ENCODE measurements at regions not wholly inside any gene's neighbourhood (a gene's known extent, or its start where the extent isn't known, plus 50 kb on each side); places are given as distances from the start of the nearest gene placed in this dataset.

GRCh38 chr15:98363416-98363815 lies 284.9 kb upstream of the IGF1R start:
- TF ChIP-seq CTCF (conservative IDR thresholded peaks at IDR 0.05; ENCODE audit: low read depth, low read length) (no peak), EZH2 (IDR thresholded peaks at IDR 0.05; ENCODE audit: low read length, unreplicated experiment) (no peak)
